ENCODE measurements at regions not wholly inside any gene's neighbourhood (a gene's known extent, or its start where the extent isn't known, plus 50 kb on each side); places are given as distances from the start of the nearest gene placed in this dataset.
A peak's percentile ranks its signal among the peaks of the same experiment; 100 is the strongest.

DNA sequence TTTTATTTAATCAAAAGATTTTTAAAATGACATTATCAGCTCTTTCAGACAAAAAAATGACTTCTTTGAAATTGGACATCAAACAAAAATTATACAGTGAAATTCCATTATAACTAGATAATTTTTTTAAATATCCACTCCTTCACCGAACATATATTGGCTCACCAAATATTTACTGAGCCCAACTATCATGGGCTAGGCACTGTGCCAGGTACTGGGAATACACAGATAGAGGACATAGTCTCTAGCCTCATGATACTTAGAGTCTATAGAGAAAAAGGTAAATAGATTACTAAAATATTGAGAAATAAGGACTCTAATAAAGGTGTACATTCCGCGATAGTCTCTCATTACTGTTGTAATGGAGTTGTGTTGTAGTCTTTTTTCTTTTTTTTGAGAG is 219.9 kb downstream of the SEC23A start:
- in situ Hi-C loops (cut with HindIII; ENCODE audit: extremely low pct_ligation_motif_present, low pct_unique_long_range_greater_than_20kb), result no loop called here
- peak; percentile 82 for DNase-seq (ENCODE audit: low spot score)
- 8% methylated on average over 3 of the region's 3 CpGs for WGBS (ENCODE audit: low lambda C conversion rate)
- Histone ChIP-seq H3K79me2 (ENCODE audit: insufficient read depth, low read length) (no peaks in the 10 kb centered on the region), H3K9ac (ENCODE audit: insufficient read depth, low read depth, low read length) (no peak overlapping the region), H3K27ac (ENCODE audit: extremely low read length, insufficient read depth, low read length) (no peak overlapping the region), H3K4me1 (ENCODE audit: insufficient read depth, low read length) (peaks cover 33% of the 10 kb centered on the region), H3K36me3 (replicated peaks in 1 of 2; ENCODE audit: control insufficient read depth in 1 of 2, insufficient read depth in 2 of 2, low read length in 2 of 2) (no peaks in the 10 kb centered on the region), H3K4me2 (ENCODE audit: low read depth, low read length) (no peak overlapping the region), H3K27me3 (ENCODE audit: control insufficient read depth in 1 of 2, insufficient read depth in 2 of 2, low read length in 2 of 2) (no peaks in the 10 kb centered on the region), H2AFZ (ENCODE audit: low read length) (no peak overlapping the region), H3K4me3 (replicated peaks in 1 of 3; ENCODE audit: insufficient read depth in 1 of 3, low read depth in 2 of 3, low read length in 3 of 3) (no peak overlapping the region), H3K9me3 (ENCODE audit: low read length) (no peaks in the 10 kb centered on the region), H4K20me1 (ENCODE audit: insufficient read depth, low read length) (no peaks in the 10 kb centered on the region)
- FAIRE-seq, result no peak
- CTCF ChIA-PET (ENCODE audit: low intra/inter-chr PET ratio, low total read pairs), result no interaction called here
- intact Hi-C loops (cut with micrococcal nuclease; ENCODE audit: unreplicated experiment), result loop anchor here (2.0 kb wide), 1 partner anchor 14 kb away; no protein-coding TSS in a partner anchor
- no TSS peak for BruUV-seq (replicated peaks)
- peak; percentile 62 for ATAC-seq
- POLR2A ChIA-PET, result interaction anchor here (1.1 kb wide), 1 partner anchor 141 kb away, joined by 3 read pairs; no protein-coding TSS in a partner anchor
- TF ChIP-seq ZNF230 (CRISPR knock-in tag; IDR thresholded peaks at IDR 0.05), result no peak
- TF ChIP-seq FOXA3 (CRISPR knock-in tag; IDR thresholded peaks at IDR 0.05), result peak; percentile 61
- no peak for TF ChIP-seq ZFP36L2 (CRISPR knock-in tag; IDR thresholded peaks at IDR 0.05)
- no peak for TF ChIP-seq ZNF574 (CRISPR knock-in tag; IDR thresholded peaks at IDR 0.05)
- TF ChIP-seq ARNT2 (CRISPR knock-in tag; IDR thresholded peaks at IDR 0.05; ENCODE audit: low read depth), result no peak
- TF ChIP-seq, protein P1, sequence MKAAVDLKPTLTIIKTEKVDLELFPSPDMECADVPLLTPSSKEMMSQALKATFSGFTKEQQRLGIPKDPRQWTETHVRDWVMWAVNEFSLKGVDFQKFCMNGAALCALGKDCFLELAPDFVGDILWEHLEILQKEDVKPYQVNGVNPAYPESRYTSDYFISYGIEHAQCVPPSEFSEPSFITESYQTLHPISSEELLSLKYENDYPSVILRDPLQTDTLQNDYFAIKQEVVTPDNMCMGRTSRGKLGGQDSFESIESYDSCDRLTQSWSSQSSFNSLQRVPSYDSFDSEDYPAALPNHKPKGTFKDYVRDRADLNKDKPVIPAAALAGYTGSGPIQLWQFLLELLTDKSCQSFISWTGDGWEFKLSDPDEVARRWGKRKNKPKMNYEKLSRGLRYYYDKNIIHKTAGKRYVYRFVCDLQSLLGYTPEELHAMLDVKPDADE (CRISPR knock-in tag; IDR thresholded peaks at IDR 0.05), result no peak
- TF ChIP-seq BCL6 (CRISPR knock-in tag; IDR thresholded peaks at IDR 0.05), result peak; percentile 81
- TF ChIP-seq ZNF333 (CRISPR knock-in tag; IDR thresholded peaks at IDR 0.05; ENCODE audit: borderline replicate concordance), result no peak
- no peak for TF ChIP-seq ZNF441 (CRISPR knock-in tag; IDR thresholded peaks at IDR 0.05; ENCODE audit: borderline replicate concordance)
- no peak for TF ChIP-seq ZNF136 (CRISPR knock-in tag; IDR thresholded peaks at IDR 0.05; ENCODE audit: low read depth)
- no peak for TF ChIP-seq U2AF2 (IDR thresholded peaks at IDR 0.05; ENCODE audit: low read depth, low read length)
- no peak for TF ChIP-seq ZFP36 (IDR thresholded peaks at IDR 0.05; ENCODE audit: borderline replicate concordance, low read depth, low read length, partially characterized antibody)
- no peak for TF ChIP-seq CSRNP1 (CRISPR knock-in tag; IDR thresholded peaks at IDR 0.05)
- 0 out of 2 replicates have a peak, but pooled peaks have one; percentile 28 for TF ChIP-seq GATAD2A (CRISPR knock-in tag; IDR thresholded peaks at IDR 0.05)
- no peak for TF ChIP-seq U2AF1 (optimal IDR thresholded peaks at IDR 0.05; ENCODE audit: low read depth, low read length)
- 0 out of 2 replicates have a peak, but pooled peaks have one; percentile 22 for TF ChIP-seq GFI1 (CRISPR knock-in tag; IDR thresholded peaks at IDR 0.05; ENCODE audit: borderline replicate concordance)
- TF ChIP-seq ARID5B (CRISPR knock-in tag; IDR thresholded peaks at IDR 0.05), result peak; percentile 60

Measured in HepG2 (cell line).